ENCODE measurements at regions not wholly inside any gene's neighbourhood (a gene's known extent, or its start where the extent isn't known, plus 50 kb on each side); places are given as distances from the start of the nearest gene placed in this dataset.
A peak's percentile ranks its signal among the peaks of the same experiment; 100 is the strongest.
"Not testable (repeated sequence)": the region's sequence is repeated elsewhere in the genome, so short reads cannot be mapped to it uniquely, and the experiment has no call there.

- H3K4me1 ChIP-seq: no peaks in the 10 kb centered on the region
- H3K36me3 ChIP-seq: no peaks in the 10 kb centered on the region
- no peak for TF ChIP-seq CTCF (IDR thresholded peaks at IDR 0.05)
- H3K4me3 ChIP-seq: no peak overlapping the region
- peaks cover 3% of the 10 kb centered on the region for H3K9me3 ChIP-seq
- ATAC-seq: peak; percentile 15 to 27
- no peak overlapping the region for H3K27ac ChIP-seq
- intact Hi-C loops (cut with DNase I): no loop called here
- no peaks in the 10 kb centered on the region for H3K27me3 ChIP-seq (ENCODE audit: low read depth)
- DNase-seq: peak; percentile 60
These were observed 4786.8 kb upstream of the OR11H1 start for GRCh38 chr22:10741210-10741609.

- DNase-seq: peak; percentile 56
- H3K4me1 ChIP-seq; H3K4me3 ChIP-seq; intact Hi-C loops (cut with DNase I); H3K27me3 ChIP-seq (ENCODE audit: low read depth); H3K36me3 ChIP-seq; H3K9me3 ChIP-seq; H3K27ac ChIP-seq: not testable (repeated sequence)
- ATAC-seq: peak; percentile 39 to 65
These were observed 4786.0 kb upstream of the OR11H1 start for GRCh38 chr22:10741776-10742630.

GRCh38 chr22:10746382-10746781, 4781.6 kb upstream of the OR11H1 start:
- not testable (repeated sequence) for H3K27me3 ChIP-seq (ENCODE audit: low read depth); ATAC-seq; DNase-seq

GRCh38 chr22:10747227-10747626, 4780.8 kb upstream of the OR11H1 start:
- H3K27ac ChIP-seq; H3K4me1 ChIP-seq; ATAC-seq; H3K36me3 ChIP-seq; H3K4me3 ChIP-seq; intact Hi-C loops (cut with DNase I); DNase-seq; H3K27me3 ChIP-seq (ENCODE audit: low read depth): not testable (repeated sequence)
- H3K9me3 ChIP-seq: peaks cover 10% of the 10 kb centered on the region

More at GRCh38 chr22:10746382-10746781, 4781.6 kb upstream of the OR11H1 start:
- H3K4me1 ChIP-seq; H3K4me3 ChIP-seq; intact Hi-C loops (cut with DNase I); H3K27ac ChIP-seq; H3K36me3 ChIP-seq: not testable (repeated sequence)
- peaks cover 10% of the 10 kb centered on the region for H3K9me3 ChIP-seq

GRCh38 chr22:10748751-10749150, 4779.2 kb upstream of the OR11H1 start:
- H3K4me3 ChIP-seq; H3K36me3 ChIP-seq; ATAC-seq; H3K27me3 ChIP-seq (ENCODE audit: low read depth); H3K27ac ChIP-seq; intact Hi-C loops (cut with DNase I); H3K4me1 ChIP-seq; DNase-seq: not testable (repeated sequence)
- peaks cover 10% of the 10 kb centered on the region for H3K9me3 ChIP-seq

GRCh38 chr22:10749423-10749822, 4778.6 kb upstream of the OR11H1 start:
- ATAC-seq: peak; percentile 53 to 57
- DNase-seq; H3K4me3 ChIP-seq; H3K27ac ChIP-seq; H3K4me1 ChIP-seq; intact Hi-C loops (cut with DNase I); H3K36me3 ChIP-seq; H3K27me3 ChIP-seq (ENCODE audit: low read depth): not testable (repeated sequence)
- H3K9me3 ChIP-seq: peaks cover 10% of the 10 kb centered on the region

GRCh38 chr22:10753566-10753965, 4774.4 kb upstream of the OR11H1 start:
- H3K4me3 ChIP-seq; H3K27ac ChIP-seq; H3K27me3 ChIP-seq (ENCODE audit: low read depth); H3K4me1 ChIP-seq; H3K36me3 ChIP-seq; intact Hi-C loops (cut with DNase I); DNase-seq: not testable (repeated sequence)
- peak; percentile 18 to 25 for ATAC-seq
- peaks cover 10% of the 10 kb centered on the region for H3K9me3 ChIP-seq

GRCh38 chr22:10755350-10755749, 4772.6 kb upstream of the OR11H1 start:
- DNase-seq; H3K4me1 ChIP-seq; H3K4me3 ChIP-seq; intact Hi-C loops (cut with DNase I); H3K9me3 ChIP-seq; H3K27ac ChIP-seq; H3K36me3 ChIP-seq; H3K27me3 ChIP-seq (ENCODE audit: low read depth): not testable (repeated sequence)
- peak in 1 of 2 donors; percentile 26 for ATAC-seq

GRCh38 chr22:10760418-10760817, 4767.6 kb upstream of the OR11H1 start:
- intact Hi-C loops (cut with DNase I); H3K4me3 ChIP-seq; H3K27me3 ChIP-seq (ENCODE audit: low read depth); H3K4me1 ChIP-seq; H3K9me3 ChIP-seq; H3K27ac ChIP-seq; DNase-seq; H3K36me3 ChIP-seq: not testable (repeated sequence)
- ATAC-seq: peak in 1 of 2 donors; percentile 16

GRCh38 chr22:10766320-10766719, 4761.7 kb upstream of the OR11H1 start:
- DNase-seq; H3K36me3 ChIP-seq; H3K27ac ChIP-seq; H3K27me3 ChIP-seq (ENCODE audit: low read depth); H3K4me1 ChIP-seq; intact Hi-C loops (cut with DNase I); H3K4me3 ChIP-seq: not testable (repeated sequence)
- peaks cover 23% of the 10 kb centered on the region for H3K9me3 ChIP-seq
- peak; percentile 20 to 44 for ATAC-seq

GRCh38 chr22:10768875-10769274, 4759.1 kb upstream of the OR11H1 start:
- H3K9me3 ChIP-seq: peaks cover 32% of the 10 kb centered on the region
- intact Hi-C loops (cut with DNase I): not testable (repeated sequence)

GRCh38 chr22:10771744-10772143, 4756.2 kb upstream of the OR11H1 start:
- H3K4me1 ChIP-seq; H3K27ac ChIP-seq; intact Hi-C loops (cut with DNase I); DNase-seq; H3K4me3 ChIP-seq; H3K36me3 ChIP-seq; H3K27me3 ChIP-seq (ENCODE audit: low read depth): not testable (repeated sequence)
- ATAC-seq: peak in 1 of 2 donors; percentile 13
- peaks cover 27% of the 10 kb centered on the region for H3K9me3 ChIP-seq

More at GRCh38 chr22:10768875-10769274, 4759.1 kb upstream of the OR11H1 start:
- DNase-seq; H3K27ac ChIP-seq; H3K4me1 ChIP-seq; ATAC-seq; H3K4me3 ChIP-seq; H3K36me3 ChIP-seq; H3K27me3 ChIP-seq (ENCODE audit: low read depth): not testable (repeated sequence)

GRCh38 chr22:10773341-10773740, 4754.7 kb upstream of the OR11H1 start:
- H3K27me3 ChIP-seq (ENCODE audit: low read depth); H3K4me3 ChIP-seq; intact Hi-C loops (cut with DNase I); DNase-seq; H3K4me1 ChIP-seq; H3K27ac ChIP-seq; H3K36me3 ChIP-seq: not testable (repeated sequence)
- ATAC-seq: peak; percentile 4 to 5
- peaks cover 16% of the 10 kb centered on the region for H3K9me3 ChIP-seq

All from lower lobe of right lung (tissue), 2 donors.